ENCODE measurements at regions not wholly inside any gene's neighbourhood (a gene's known extent, or its start where the extent isn't known, plus 50 kb on each side); places are given as distances from the start of the nearest gene placed in this dataset.

- no peaks in the 10 kb centered on the region for H3K4me1 ChIP-seq (ENCODE audit: control insufficient read depth, insufficient read depth, low read length)
- no peak overlapping the region for H4K5ac ChIP-seq (ENCODE audit: low read depth, low read length)
- no peak overlapping the region for H3K4me2 ChIP-seq (ENCODE audit: low read depth, low read length)
- CTCF ChIA-PET, result no interaction called here
- H3K9ac ChIP-seq (ENCODE audit: low read depth, low read length), result no peak overlapping the region
- H3K9me1 ChIP-seq (ENCODE audit: insufficient read depth, low read length), result no peaks in the 10 kb centered on the region
- no TSS peak for BruUV-seq (replicated peaks)
- H3K27ac ChIP-seq (ENCODE audit: insufficient read depth, low read length), result no peak overlapping the region
- no peak overlapping the region; the same call in 1 of the 2 replicates for H3K23ac ChIP-seq (ENCODE audit: low read depth, low read length)
- no peaks in the 10 kb centered on the region for H3K9me3 ChIP-seq (ENCODE audit: control insufficient read depth, insufficient read depth, low read length)
- intact Hi-C loops (cut with micrococcal nuclease), result no loop called here
- WGBS, 2 experiments (ENCODE audit: extremely low coverage in 2 of 2, insufficient read length in 1 of 2), result 100% methylated on average over 2 of the region's 6 CpGs; no CpG with 5 or more reads in 1 of the 2 experiments
- H2BK20ac ChIP-seq (ENCODE audit: low read depth, low read length), result no peak overlapping the region
- no peak for DNase-seq
- H2BK120ac ChIP-seq (ENCODE audit: low read depth, low read length), result no peak overlapping the region
- no peak overlapping the region for H3K4ac ChIP-seq (ENCODE audit: low read depth, low read length)
- no peaks in the 10 kb centered on the region for H3K36me3 ChIP-seq (ENCODE audit: control insufficient read depth, insufficient read depth, low read length)
- in situ Hi-C loops (cut with MboI; ENCODE audit: low sequenced_read_pairs), result no loop called here
- H4K8ac ChIP-seq (ENCODE audit: low read depth in 2 of 2, low read length in 2 of 2), result no peak overlapping the region
- POLR2A ChIA-PET (ENCODE audit: unreplicated experiment), result no interaction called here
- TF ChIP-seq NFE2L2 (IDR thresholded peaks at IDR 0.05; ENCODE audit: low read depth, low read length), result no peak
- TF ChIP-seq ELK1 (IDR thresholded peaks at IDR 0.05; ENCODE audit: borderline replicate concordance, low read depth, low read length), result no peak
- TF ChIP-seq USF2 (IDR thresholded peaks at IDR 0.05; ENCODE audit: low read depth, low read length), result no peak
- TF ChIP-seq, protein P1, sequence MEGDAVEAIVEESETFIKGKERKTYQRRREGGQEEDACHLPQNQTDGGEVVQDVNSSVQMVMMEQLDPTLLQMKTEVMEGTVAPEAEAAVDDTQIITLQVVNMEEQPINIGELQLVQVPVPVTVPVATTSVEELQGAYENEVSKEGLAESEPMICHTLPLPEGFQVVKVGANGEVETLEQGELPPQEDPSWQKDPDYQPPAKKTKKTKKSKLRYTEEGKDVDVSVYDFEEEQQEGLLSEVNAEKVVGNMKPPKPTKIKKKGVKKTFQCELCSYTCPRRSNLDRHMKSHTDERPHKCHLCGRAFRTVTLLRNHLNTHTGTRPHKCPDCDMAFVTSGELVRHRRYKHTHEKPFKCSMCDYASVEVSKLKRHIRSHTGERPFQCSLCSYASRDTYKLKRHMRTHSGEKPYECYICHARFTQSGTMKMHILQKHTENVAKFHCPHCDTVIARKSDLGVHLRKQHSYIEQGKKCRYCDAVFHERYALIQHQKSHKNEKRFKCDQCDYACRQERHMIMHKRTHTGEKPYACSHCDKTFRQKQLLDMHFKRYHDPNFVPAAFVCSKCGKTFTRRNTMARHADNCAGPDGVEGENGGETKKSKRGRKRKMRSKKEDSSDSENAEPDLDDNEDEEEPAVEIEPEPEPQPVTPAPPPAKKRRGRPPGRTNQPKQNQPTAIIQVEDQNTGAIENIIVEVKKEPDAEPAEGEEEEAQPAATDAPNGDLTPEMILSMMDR (conservative IDR thresholded peaks at IDR 0.05; ENCODE audit: low read depth, low read length), result no peak
- TF ChIP-seq CHD1 (IDR thresholded peaks at IDR 0.05; ENCODE audit: low read depth, low read length), result no peak
- TF ChIP-seq MAZ (IDR thresholded peaks at IDR 0.05; ENCODE audit: borderline replicate concordance, low read depth, low read length), result no peak
- no peak for TF ChIP-seq RCOR1 (IDR thresholded peaks at IDR 0.05; ENCODE audit: insufficient replicate concordance, low read length)
- TF ChIP-seq FOS (IDR thresholded peaks at IDR 0.05; ENCODE audit: low read depth, low read length), result no peak
- TF ChIP-seq MXI1 (IDR thresholded peaks at IDR 0.05; ENCODE audit: borderline replicate concordance, low read depth, low read length), result no peak
- TF ChIP-seq SMC3 (IDR thresholded peaks at IDR 0.05; ENCODE audit: low read depth, low read length), result no peak
- TF ChIP-seq BHLHE40 (IDR thresholded peaks at IDR 0.05; ENCODE audit: low read depth, low read length), result no peak
- peaks cover 13% of the 10 kb centered on the region; the same call in 1 of the 2 replicates for H3K27me3 ChIP-seq (ENCODE audit: control insufficient read depth, insufficient read depth, low read length)
- no peak overlapping the region for H2AK5ac ChIP-seq (ENCODE audit: low read depth, low read length)
- H4K91ac ChIP-seq (ENCODE audit: insufficient read depth, low read depth, low read length), result no peak overlapping the region
- no peak overlapping the region for H2BK15ac ChIP-seq (ENCODE audit: low read depth, low read length)
- dilution Hi-C loops (cut with HindIII; ENCODE audit: low sequenced_read_pairs, unreplicated experiment), result no loop called here
- ATAC-seq (ENCODE audit: low read depth), result no peak
- H2AFZ ChIP-seq (replicated peaks; ENCODE audit: low read length, poor library complexity), result no peak overlapping the region
- no peaks in the 10 kb centered on the region for H3K79me1 ChIP-seq (ENCODE audit: low read depth in 1 of 2, low read length in 2 of 2)
- no peak overlapping the region for H3K56ac ChIP-seq (ENCODE audit: extremely low read depth, insufficient read depth, low read length)
- no peak overlapping the region for H3K4me3 ChIP-seq (ENCODE audit: insufficient read depth, low read depth, low read length)
- H3K18ac ChIP-seq (ENCODE audit: low read depth, low read length), result no peak overlapping the region
- H2AK9ac ChIP-seq (replicated peaks; ENCODE audit: low read depth, low read length, poor library complexity), result no peak overlapping the region
- H3K14ac ChIP-seq (replicated peaks; ENCODE audit: low read depth, low read length), result no peak overlapping the region
- no peaks in the 10 kb centered on the region for H4K20me1 ChIP-seq (ENCODE audit: insufficient read depth, low read length)
- H2BK5ac ChIP-seq (ENCODE audit: low read depth, low read length, poor library complexity, severe bottlenecking), result no peak overlapping the region
These were observed 277.6 kb downstream of the SIPA1L2 start for GRCh38 chr1:232352366-232352765.

Measured in IMR-90 (cell line).